ENCODE measurements at regions not wholly inside any gene's neighbourhood (a gene's known extent, or its start where the extent isn't known, plus 50 kb on each side); places are given as distances from the start of the nearest gene placed in this dataset.

GRCh38 chr3:24043168-24043567, 98.1 kb downstream of the NR1D2 start:
- TF ChIP-seq CTCF (IDR thresholded peaks at IDR 0.05) (no peak), POLR2AphosphoS5 (IDR thresholded peaks at IDR 0.05) (no peak)

Measured in prostate gland (tissue), 2 donors.